Activated naive CD4-positive, alpha-beta T cell treated with anti-CD3 and anti-CD28 coated beads for 36 hours (primary cell): ENCODE measurements at regions not wholly inside any gene's neighbourhood (a gene's known extent, or its start where the extent isn't known, plus 50 kb on each side); places are given as distances from the start of the nearest gene placed in this dataset.
"Not testable (repeated sequence)": the region's sequence is repeated elsewhere in the genome, so short reads cannot be mapped to it uniquely, and the experiment has no call there.

Experiments
- CTCF ChIA-PET: fragments of 350-600 bp; sonication (Branson Sonifier 250); formaldehyde crosslinking; loops from one replicate; lab custom pipeline; 2021; ENCODE audit warnings: antibody characterized with exemption; lab: Charles Lee
- DNase-seq: peaks from one replicate; pipeline ENCODE4 v3.0.0-alpha.2; 2020
- H3K27ac Mint-ChIP-seq: one replicate; pipeline ENCODE4 v1.8.0; 2021; ENCODE audit warnings: mild to moderate bottlenecking, mixed read lengths
- H3K27me3 Mint-ChIP-seq: one replicate; pipeline ENCODE4 v1.8.0; 2021; ENCODE audit warnings: low read depth, mixed read lengths
- H3K36me3 Mint-ChIP-seq: one replicate; pipeline ENCODE4 v1.8.0; 2021; ENCODE audit warnings: low read depth, mixed read lengths
- H3K4me1 Mint-ChIP-seq: one replicate; pipeline ENCODE4 v1.8.0; 2021; ENCODE audit warnings: low read depth, mixed read lengths
- H3K4me3 Mint-ChIP-seq: one replicate; pipeline ENCODE4 v1.8.0; 2021; ENCODE audit warnings: mild to moderate bottlenecking, moderate library complexity, mixed read lengths
- H3K9me3 Mint-ChIP-seq: one replicate; pipeline ENCODE4 v1.8.0; 2021; ENCODE audit warnings: mixed read lengths
- intact Hi-C: fragments of 100-400 bp; cut with micrococcal nuclease; formaldehyde crosslinking; loops from one replicate; pipeline ENCODE4 v1.15.1; 2023

DNA sequence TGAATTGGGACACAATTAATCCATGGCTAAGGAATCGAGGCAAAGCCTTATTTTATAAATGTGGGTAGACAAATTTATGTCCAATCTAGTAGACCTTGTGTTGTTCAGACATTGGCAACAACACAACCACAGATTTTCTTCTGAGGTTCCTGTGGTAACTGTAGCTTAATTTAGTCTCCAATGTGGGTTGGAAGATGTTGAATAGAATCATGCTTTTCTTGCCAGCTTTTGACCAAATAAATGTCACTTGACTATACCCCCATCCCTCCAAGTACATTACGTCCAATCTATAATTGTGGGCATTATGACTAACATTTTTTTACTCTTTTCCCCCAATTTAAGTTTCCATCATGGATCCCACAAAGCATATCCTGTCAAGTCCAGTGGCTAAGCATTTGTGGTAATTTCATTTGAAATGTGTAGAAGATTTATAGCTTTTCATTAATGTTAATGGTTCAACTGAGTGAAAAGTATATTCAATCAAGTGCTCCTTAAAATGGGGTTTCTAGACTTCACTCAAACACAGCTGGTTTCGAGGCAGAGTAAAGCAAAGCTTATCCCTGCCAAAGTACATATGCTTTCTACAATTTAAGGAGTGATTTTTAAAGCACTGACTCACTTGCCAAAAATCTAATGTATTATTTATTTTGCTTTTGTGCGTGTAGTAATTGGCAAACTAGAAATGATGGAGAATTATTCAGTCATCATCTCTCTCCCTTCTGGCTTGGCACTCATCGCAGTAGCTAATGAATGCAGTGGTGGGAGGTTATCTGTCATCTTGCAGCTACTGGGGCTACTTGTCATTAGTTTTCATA, 141.8 kb downstream of the FAM174A start:
- no peak overlapping the region for H3K27ac Mint-ChIP-seq
- no peaks in the 10 kb centered on the region for H3K4me1 Mint-ChIP-seq
- H3K9me3 Mint-ChIP-seq, result peaks cover 9% of the 10 kb centered on the region
- CTCF ChIA-PET, result interaction anchor here (0.6 kb wide), 1 partner anchor 560 kb away, joined by 3 read pairs; no protein-coding TSS in a partner anchor
- intact Hi-C loops, result no loop called here
- H3K4me3 Mint-ChIP-seq, result no peak overlapping the region
- H3K36me3 Mint-ChIP-seq, result no peaks in the 10 kb centered on the region
- DNase-seq, result no peak
- H3K27me3 Mint-ChIP-seq, result no peaks in the 10 kb centered on the region

GRCh38 chr5:100682625-100683024, 147.5 kb downstream of the FAM174A start:
- no peak for DNase-seq
- Mint-ChIP-seq H3K4me1 (no peaks in the 10 kb centered on the region), H3K27me3 (no peaks in the 10 kb centered on the region), H3K4me3 (no peak overlapping the region), H3K27ac (no peak overlapping the region), H3K36me3 (peaks cover 1% of the 10 kb centered on the region), H3K9me3 (peaks cover 25% of the 10 kb centered on the region)
- intact Hi-C loops, result no loop called here
- CTCF ChIA-PET, result no interaction called here

- H3K27me3 Mint-ChIP-seq, result no peaks in the 10 kb centered on the region
Observed at GRCh38 chr5:100683881-100684280, 148.7 kb downstream of the FAM174A start.

DNA sequence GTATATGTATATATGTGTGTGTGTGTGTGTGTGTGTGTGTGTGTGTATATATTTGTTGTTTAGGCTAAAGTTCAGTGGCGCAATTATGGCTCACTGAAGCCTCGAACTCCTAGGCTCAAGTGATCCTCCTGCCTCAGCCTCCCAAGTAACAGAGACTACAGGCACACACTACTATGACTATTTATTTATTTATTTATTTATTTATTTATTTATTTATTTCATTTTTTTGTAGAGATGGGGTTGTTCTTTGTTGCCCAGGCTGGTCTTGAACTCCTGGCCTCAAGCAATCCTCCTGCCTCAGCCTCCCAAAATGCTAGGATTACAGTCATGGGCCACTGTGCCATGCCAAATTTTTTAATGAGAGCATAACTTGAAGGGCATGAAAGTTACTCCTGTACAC, 149.9 kb downstream of the FAM174A start:
- intact Hi-C loops, DNase-seq, H3K27me3 Mint-ChIP-seq, CTCF ChIA-PET, H3K4me3 Mint-ChIP-seq, H3K27ac Mint-ChIP-seq, H3K36me3 Mint-ChIP-seq, H3K4me1 Mint-ChIP-seq: not testable (repeated sequence)
- peaks cover 19% of the 10 kb centered on the region for H3K9me3 Mint-ChIP-seq

More at GRCh38 chr5:100683881-100684280, 148.7 kb downstream of the FAM174A start:
- H3K27ac Mint-ChIP-seq, result no peak overlapping the region
- no peak for DNase-seq
- no peak overlapping the region for H3K4me3 Mint-ChIP-seq
- CTCF ChIA-PET, result no interaction called here
- intact Hi-C loops, result no loop called here
- peaks cover 25% of the 10 kb centered on the region for H3K9me3 Mint-ChIP-seq
- H3K4me1 Mint-ChIP-seq, result no peaks in the 10 kb centered on the region
- peaks cover 1% of the 10 kb centered on the region for H3K36me3 Mint-ChIP-seq

DNA sequence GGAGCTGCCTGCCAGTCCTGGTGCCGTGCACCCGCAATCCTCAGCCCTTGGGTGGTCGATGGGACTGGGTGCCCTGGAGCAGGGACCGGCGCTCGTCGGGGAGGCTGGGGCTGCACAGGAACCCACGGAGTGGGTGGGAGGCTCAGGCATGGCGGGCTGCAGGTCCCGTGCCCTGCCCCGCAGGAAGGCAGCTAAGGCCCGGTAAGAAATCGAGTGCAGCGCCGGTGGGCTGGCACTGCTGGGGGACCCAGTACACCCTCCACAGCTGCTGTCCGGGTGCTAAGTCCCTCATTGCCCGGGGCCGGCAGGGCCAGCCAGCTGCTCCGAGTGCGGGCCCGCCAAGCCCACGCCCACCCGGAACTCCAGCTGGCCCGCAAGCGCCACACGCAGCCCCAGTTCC, 153.7 kb downstream of the FAM174A start:
- H3K27me3 Mint-ChIP-seq, H3K4me1 Mint-ChIP-seq, H3K36me3 Mint-ChIP-seq, intact Hi-C loops, DNase-seq, H3K27ac Mint-ChIP-seq, H3K9me3 Mint-ChIP-seq, H3K4me3 Mint-ChIP-seq, CTCF ChIA-PET: not testable (repeated sequence)

DNA sequence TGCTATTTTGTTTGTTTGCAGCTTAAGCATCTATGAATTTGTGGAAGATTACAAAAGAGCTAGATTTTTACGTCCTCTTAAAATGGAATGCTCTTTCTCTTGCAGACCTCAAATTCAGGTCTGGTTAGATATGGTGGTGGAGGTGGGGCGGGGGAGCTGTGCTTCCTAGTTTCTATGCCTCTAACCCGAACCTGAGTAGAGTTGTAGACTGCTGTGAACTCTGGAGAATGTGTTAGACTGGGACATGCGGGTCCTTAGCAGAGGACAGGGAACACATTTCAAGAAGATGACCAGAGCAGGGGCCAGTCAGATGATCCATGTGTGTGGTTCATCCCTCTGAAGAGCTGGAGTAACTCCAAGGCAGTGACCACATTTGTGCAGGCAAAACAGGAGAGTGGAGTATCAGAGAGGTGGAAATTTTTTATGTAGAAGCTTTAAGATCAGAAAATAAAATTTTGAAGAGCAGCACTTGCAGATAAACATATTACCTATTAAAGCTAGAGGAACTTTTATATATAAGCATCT, 154.9 kb downstream of the FAM174A start:
- Mint-ChIP-seq H3K36me3 (no peaks in the 10 kb centered on the region), H3K4me3 (no peak overlapping the region), H3K27ac (no peak overlapping the region), H3K4me1 (no peaks in the 10 kb centered on the region), H3K27me3 (no peaks in the 10 kb centered on the region), H3K9me3 (no peaks in the 10 kb centered on the region)
- CTCF ChIA-PET, result no interaction called here
- intact Hi-C loops, result no loop called here
- no peak for DNase-seq

DNA sequence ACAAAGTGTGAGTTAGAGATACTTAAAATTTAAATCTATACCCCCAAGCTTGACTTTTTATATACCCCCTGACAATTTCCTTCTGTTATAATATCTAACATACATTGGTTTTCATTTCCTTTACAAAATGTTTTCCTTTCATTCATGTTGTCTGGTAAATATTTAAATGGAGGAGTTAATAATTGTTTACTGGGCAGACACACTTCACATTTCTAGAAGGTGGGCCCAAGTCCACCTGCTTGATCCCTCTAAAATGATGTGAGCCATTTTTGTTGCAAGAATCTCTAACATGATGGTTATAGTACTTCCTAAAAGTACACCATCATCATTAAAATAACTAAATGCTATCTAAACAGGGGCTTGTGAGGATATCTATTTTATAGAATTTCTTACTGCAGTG, 155.9 kb downstream of the FAM174A start:
- CTCF ChIA-PET, result interaction anchor here (0.6 kb wide), 1 partner anchor 96 kb away, joined by 4 read pairs; no protein-coding TSS in a partner anchor
- Mint-ChIP-seq H3K4me3 (no peak overlapping the region), H3K9me3 (no peaks in the 10 kb centered on the region), H3K4me1 (no peaks in the 10 kb centered on the region), H3K36me3 (no peaks in the 10 kb centered on the region), H3K27me3 (no peaks in the 10 kb centered on the region), H3K27ac (no peak overlapping the region)
- no peak for DNase-seq
- intact Hi-C loops, result no loop called here

DNA sequence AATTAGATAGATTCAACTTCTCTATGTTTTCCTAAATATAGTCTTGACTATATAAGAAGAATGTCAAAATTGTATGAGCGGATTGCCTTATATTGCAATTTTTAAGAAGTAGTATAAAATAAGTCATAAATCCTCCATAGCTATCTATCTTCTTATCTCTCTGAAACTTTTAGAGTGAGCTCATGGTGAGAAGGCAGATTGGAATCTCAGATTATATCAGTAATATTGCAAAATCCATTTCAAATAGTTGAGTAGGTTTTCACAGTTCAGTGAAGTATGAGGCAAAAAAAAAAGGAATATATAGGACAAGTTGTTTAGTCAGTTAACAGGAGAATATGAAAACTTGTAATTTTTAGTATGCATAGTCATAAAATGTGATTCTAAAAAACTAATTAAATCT, 156.4 kb downstream of the FAM174A start:
- no peaks in the 10 kb centered on the region for H3K27me3 Mint-ChIP-seq

DNA sequence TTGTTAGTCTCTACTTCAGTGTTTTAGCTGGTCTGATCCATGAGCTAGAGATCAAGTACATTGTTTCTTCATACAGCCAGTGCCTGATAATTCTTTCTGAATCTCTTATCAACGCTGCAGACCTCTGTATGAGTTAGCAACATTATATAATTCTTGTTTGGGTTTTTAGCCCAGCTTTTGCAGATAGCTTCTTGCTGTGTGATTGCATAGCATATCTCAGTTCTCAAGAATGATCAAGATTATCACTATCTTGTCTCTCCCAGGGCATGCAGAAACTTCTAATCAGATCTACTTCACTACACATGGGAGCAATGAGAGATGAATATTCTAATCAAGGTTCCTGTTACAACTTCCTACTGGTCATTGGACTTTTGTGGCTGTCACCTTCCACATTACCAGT, 158.3 kb downstream of the FAM174A start:
- intact Hi-C loops, result no loop called here
- CTCF ChIA-PET, result no interaction called here
- no peaks in the 10 kb centered on the region for H3K27me3 Mint-ChIP-seq
- H3K9me3 Mint-ChIP-seq, result no peaks in the 10 kb centered on the region
- H3K36me3 Mint-ChIP-seq, result no peaks in the 10 kb centered on the region
- no peak for DNase-seq
- no peak overlapping the region for H3K27ac Mint-ChIP-seq
- H3K4me1 Mint-ChIP-seq, result no peaks in the 10 kb centered on the region
- no peak overlapping the region for H3K4me3 Mint-ChIP-seq

More for the DNA sequence above, 156.4 kb downstream of the FAM174A start:
- no peak overlapping the region for H3K27ac Mint-ChIP-seq
- CTCF ChIA-PET, result interaction anchor here (0.6 kb wide), 1 partner anchor 97 kb away, joined by 4 read pairs; no protein-coding TSS in a partner anchor
- no peak overlapping the region for H3K4me3 Mint-ChIP-seq
- no peak for DNase-seq
- intact Hi-C loops, result no loop called here
- H3K36me3 Mint-ChIP-seq, result no peaks in the 10 kb centered on the region
- H3K4me1 Mint-ChIP-seq, result no peaks in the 10 kb centered on the region
- no peaks in the 10 kb centered on the region for H3K9me3 Mint-ChIP-seq

- intact Hi-C loops, result no loop called here
- Mint-ChIP-seq H3K4me1 (no peaks in the 10 kb centered on the region), H3K9me3 (no peaks in the 10 kb centered on the region), H3K4me3 (no peak overlapping the region), H3K27ac (no peak overlapping the region), H3K27me3 (no peaks in the 10 kb centered on the region), H3K36me3 (no peaks in the 10 kb centered on the region)
- CTCF ChIA-PET, result no interaction called here
- no peak for DNase-seq
Observed at GRCh38 chr5:100694100-100694499, 158.9 kb downstream of the FAM174A start.

DNA sequence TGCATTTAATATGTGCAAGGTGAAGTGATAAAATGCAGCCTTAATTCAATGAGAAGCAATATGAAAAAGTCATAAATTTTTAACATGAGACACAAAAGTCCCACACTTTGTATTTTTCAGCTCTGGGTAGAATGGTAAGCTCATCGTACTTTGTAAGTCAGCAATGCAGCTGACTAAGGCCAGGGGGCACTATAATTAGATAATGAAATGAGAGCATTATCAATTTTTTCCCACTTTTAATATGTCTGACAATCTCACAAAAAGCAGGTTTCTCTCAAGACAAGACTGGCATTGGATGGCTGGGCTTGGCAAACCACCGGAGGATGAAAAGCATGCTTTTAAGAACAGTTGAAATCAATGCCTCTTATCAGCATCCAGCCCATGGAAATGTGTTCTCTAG, 162.8 kb downstream of the FAM174A start:
- no peak for DNase-seq
- no peaks in the 10 kb centered on the region for H3K27me3 Mint-ChIP-seq
- CTCF ChIA-PET, result interaction anchor here (1.1 kb wide), 1 partner anchor 14 kb away, joined by 3 read pairs; no protein-coding TSS in a partner anchor

DNA sequence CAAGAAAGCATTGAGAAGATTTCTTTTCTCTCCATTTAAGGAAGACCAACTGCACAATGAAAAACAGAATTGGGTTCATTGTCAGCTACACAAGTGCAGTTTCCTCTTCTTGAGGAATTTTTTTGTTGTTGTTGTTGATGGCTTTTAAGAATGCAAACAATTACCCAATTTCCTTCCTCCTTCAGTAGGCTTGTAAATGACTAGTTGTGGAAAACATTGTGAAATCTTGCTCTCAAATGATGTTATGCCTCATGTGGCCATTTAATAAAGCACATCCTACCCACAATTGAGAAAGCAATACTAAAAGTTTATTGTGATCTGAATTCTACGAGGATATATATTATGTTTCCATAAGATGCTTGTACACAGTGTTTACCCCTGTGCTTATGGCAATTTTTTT, 171.6 kb downstream of the FAM174A start:
- Mint-ChIP-seq H3K4me3 (no peak overlapping the region), H3K27ac (no peak overlapping the region), H3K9me3 (peaks cover 3% of the 10 kb centered on the region), H3K27me3 (no peaks in the 10 kb centered on the region), H3K36me3 (no peaks in the 10 kb centered on the region), H3K4me1 (no peaks in the 10 kb centered on the region)
- no peak for DNase-seq
- intact Hi-C loops, result no loop called here
- CTCF ChIA-PET, result interaction anchor here (0.6 kb wide), 1 partner anchor 208 kb away, joined by 4 read pairs; no protein-coding TSS in a partner anchor

More for the DNA sequence above, 162.8 kb downstream of the FAM174A start:
- intact Hi-C loops, result no loop called here
- H3K27ac Mint-ChIP-seq, result no peak overlapping the region
- no peaks in the 10 kb centered on the region for H3K36me3 Mint-ChIP-seq
- no peaks in the 10 kb centered on the region for H3K4me1 Mint-ChIP-seq
- no peaks in the 10 kb centered on the region for H3K9me3 Mint-ChIP-seq
- no peak overlapping the region for H3K4me3 Mint-ChIP-seq
